H1 (cell line): ENCODE measurements at regions not wholly inside any gene's neighbourhood (a gene's known extent, or its start where the extent isn't known, plus 50 kb on each side); places are given as distances from the start of the nearest gene placed in this dataset.

Source experiments
- CTCF ChIP-seq, 3 experiments: IDR thresholded peaks; 1 replicate in 2 of 3; 2 replicates in 1 of 3; pipeline versions ENCODE4 v1.5.1 to v1.6.1; 2011; ENCODE audit warnings: low read length in 3 of 3, mild to moderate bottlenecking in 3 of 3, inconsistent platforms in 2 of 3, low read depth in 1 of 3, moderate library complexity in 1 of 3; ENCODE audit not compliant: insufficient read depth in 1 of 3; ENCODE audit errors: control extremely low read depth in 1 of 3

GRCh38 chr13:83125791-83126190, 756.5 kb downstream of the SLITRK1 start (continued):
- TF ChIP-seq CTCF (IDR thresholded peaks at IDR 0.05; ENCODE audit: control extremely low read depth in 1 of 3, insufficient read depth in 1 of 3, low read depth in 1 of 3, low read length in 3 of 3) = no peak
